T-helper 1 cell treated with Interleukin-12 subunit alpha and Interleukin-12 subunit beta and Interleukin-4 antibody, amounts not matched to agents 30 μg/mL and 1 μg/mL, for 36 hours (primary cell): ENCODE measurements at regions not wholly inside any gene's neighbourhood (a gene's known extent, or its start where the extent isn't known, plus 50 kb on each side); places are given as distances from the start of the nearest gene placed in this dataset.

Source experiments
- H3K27ac Mint-ChIP-seq: one replicate; pipeline ENCODE4 v1.8.0; 2021; ENCODE audit warnings: mild to moderate bottlenecking, mixed read lengths
- H3K27me3 Mint-ChIP-seq: one replicate; pipeline ENCODE4 v1.8.0; 2021; ENCODE audit warnings: low read depth, mixed read lengths
- H3K36me3 Mint-ChIP-seq: one replicate; pipeline ENCODE4 v1.8.0; 2021; ENCODE audit warnings: low read depth, mixed read lengths
- H3K4me1 Mint-ChIP-seq: one replicate; pipeline ENCODE4 v1.8.0; 2021; ENCODE audit warnings: low read depth, mixed read lengths
- H3K4me3 Mint-ChIP-seq: one replicate; pipeline ENCODE4 v1.8.0; 2021; ENCODE audit warnings: mild to moderate bottlenecking, moderate library complexity, mixed read lengths
- H3K9me3 Mint-ChIP-seq: one replicate; pipeline ENCODE4 v1.8.0; 2021; ENCODE audit warnings: mixed read lengths

DNA sequence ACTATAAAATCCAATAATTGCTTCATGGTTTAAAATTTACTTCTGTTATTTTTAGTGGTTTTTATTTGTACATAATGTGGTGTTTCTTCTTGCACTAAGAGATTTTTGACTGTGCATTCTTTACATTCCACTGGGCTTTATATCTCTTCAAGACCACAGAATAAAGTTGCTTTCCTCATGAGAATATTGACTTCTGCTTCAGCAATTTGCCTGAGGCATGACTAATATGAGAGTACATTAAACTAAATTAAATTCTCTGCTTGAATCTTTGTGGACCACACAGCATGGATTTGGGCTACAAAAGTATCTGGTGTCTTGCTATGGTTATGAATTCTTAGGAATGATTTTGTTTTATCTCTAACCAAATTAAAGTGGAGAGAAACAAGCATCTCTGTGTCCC, 1463.4 kb upstream of the PCDH20 start:
- Mint-ChIP-seq H3K27ac (no peak overlapping the region), H3K27me3 (no peaks in the 10 kb centered on the region), H3K36me3 (no peaks in the 10 kb centered on the region), H3K9me3 (peaks cover 25% of the 10 kb centered on the region), H3K4me1 (no peaks in the 10 kb centered on the region), H3K4me3 (no peak overlapping the region)

GRCh38 chr13:62875118-62875640, 1459.5 kb upstream of the PCDH20 start:
- H3K9me3 Mint-ChIP-seq = peaks cover 14% of the 10 kb centered on the region
- no peaks in the 10 kb centered on the region for H3K4me1 Mint-ChIP-seq
- H3K27me3 Mint-ChIP-seq = no peaks in the 10 kb centered on the region
- H3K27ac Mint-ChIP-seq = no peak overlapping the region
- H3K36me3 Mint-ChIP-seq = no peaks in the 10 kb centered on the region
- H3K4me3 Mint-ChIP-seq = no peak overlapping the region

DNA sequence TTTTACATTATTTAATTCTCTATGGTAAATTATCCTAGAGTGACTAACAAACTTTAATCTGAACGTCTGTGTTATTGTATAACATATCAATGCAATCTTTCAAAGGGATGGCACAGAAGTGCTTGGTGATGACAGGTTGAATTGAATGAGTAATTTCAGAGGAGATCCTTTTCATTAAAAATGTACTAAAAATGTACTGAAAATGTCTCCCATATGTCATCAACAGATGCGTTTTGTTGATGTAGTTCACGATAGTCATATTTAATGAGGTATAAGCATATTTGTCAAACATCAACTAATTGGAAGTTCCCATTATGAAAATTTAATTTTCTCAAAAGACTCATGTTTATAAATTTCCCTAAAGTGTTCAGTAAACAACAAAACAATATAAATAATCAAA, 1434.7 kb upstream of the PCDH20 start:
- no peaks in the 10 kb centered on the region for H3K9me3 Mint-ChIP-seq
- no peak overlapping the region for H3K4me3 Mint-ChIP-seq
- H3K4me1 Mint-ChIP-seq = no peaks in the 10 kb centered on the region
- H3K27ac Mint-ChIP-seq = no peak overlapping the region
- no peaks in the 10 kb centered on the region for H3K27me3 Mint-ChIP-seq
- H3K36me3 Mint-ChIP-seq = no peaks in the 10 kb centered on the region

- Mint-ChIP-seq H3K4me3 (no peak overlapping the region), H3K27me3 (no peaks in the 10 kb centered on the region), H3K9me3 (no peaks in the 10 kb centered on the region), H3K27ac (no peak overlapping the region), H3K36me3 (no peaks in the 10 kb centered on the region), H3K4me1 (no peaks in the 10 kb centered on the region)
These were observed 1431.9 kb upstream of the PCDH20 start for GRCh38 chr13:62847520-62847919.

DNA sequence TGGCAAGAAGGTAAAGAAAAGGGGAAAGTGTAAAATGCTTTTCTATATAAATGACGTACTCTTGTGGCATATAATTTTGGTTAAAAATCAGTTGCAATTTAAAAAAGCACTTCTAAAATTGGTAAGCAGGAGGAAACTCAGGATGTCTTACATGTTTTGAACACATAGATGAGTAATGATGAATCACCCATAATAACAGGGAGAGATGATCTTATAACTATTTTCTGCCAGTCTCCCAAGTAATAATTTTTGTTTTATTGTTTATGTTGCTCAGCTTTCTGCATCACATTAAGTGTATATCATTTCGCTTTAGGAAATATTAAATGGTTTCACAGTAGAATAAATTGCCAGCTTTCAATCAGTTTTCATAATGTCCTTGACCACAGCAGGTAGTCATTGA, 1430.7 kb upstream of the PCDH20 start:
- Mint-ChIP-seq H3K27me3 (no peaks in the 10 kb centered on the region), H3K4me3 (no peak overlapping the region), H3K9me3 (no peaks in the 10 kb centered on the region), H3K27ac (no peak overlapping the region), H3K4me1 (no peaks in the 10 kb centered on the region), H3K36me3 (no peaks in the 10 kb centered on the region)

- Mint-ChIP-seq H3K4me3 (no peak overlapping the region), H3K27ac (no peak overlapping the region), H3K9me3 (no peaks in the 10 kb centered on the region), H3K4me1 (no peaks in the 10 kb centered on the region), H3K36me3 (no peaks in the 10 kb centered on the region), H3K27me3 (no peaks in the 10 kb centered on the region)
These were observed 1423.7 kb upstream of the PCDH20 start for GRCh38 chr13:62839338-62839737.

DNA sequence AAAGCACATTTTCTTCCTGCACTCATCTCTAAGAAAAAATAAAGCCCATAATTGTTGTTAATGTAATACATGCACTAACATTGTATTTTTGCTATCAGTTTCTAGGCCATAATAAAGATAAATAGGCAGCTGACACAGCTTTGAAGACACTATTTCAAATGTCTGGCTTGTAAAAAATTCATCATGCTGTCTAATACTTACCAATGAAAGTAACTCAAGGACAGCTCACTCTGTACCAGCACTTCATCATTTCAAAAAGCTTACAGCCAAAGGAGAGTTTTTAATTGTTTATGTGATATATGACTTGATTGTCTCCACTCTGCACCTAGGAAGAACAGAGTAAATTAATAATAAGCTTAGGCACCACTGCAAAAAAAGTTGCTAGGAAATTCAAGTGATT, 1423.3 kb upstream of the PCDH20 start:
- no peaks in the 10 kb centered on the region for H3K27me3 Mint-ChIP-seq
- H3K27ac Mint-ChIP-seq = no peak overlapping the region
- H3K9me3 Mint-ChIP-seq = no peaks in the 10 kb centered on the region
- H3K4me1 Mint-ChIP-seq = no peaks in the 10 kb centered on the region
- H3K4me3 Mint-ChIP-seq = no peak overlapping the region
- no peaks in the 10 kb centered on the region for H3K36me3 Mint-ChIP-seq

DNA sequence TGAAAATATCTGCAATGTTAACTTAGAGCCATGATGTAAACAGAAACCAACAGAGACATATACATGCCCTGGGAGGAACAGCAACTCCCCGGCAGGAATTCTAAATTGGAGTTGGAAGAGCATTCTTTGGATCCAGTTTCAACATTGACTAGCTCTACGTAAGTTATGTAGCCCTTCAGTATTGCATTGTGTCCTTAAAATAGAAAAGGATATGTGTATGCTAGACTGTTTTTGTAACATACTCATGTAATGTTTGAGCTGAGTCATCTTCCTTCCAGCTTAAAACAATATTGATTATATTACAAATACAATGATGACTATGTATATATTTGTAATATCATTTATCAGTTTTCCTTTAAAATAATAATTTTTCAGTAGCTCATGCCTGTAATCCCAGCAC, 1422.2 kb upstream of the PCDH20 start:
- Mint-ChIP-seq H3K4me1 (no peaks in the 10 kb centered on the region), H3K9me3 (no peaks in the 10 kb centered on the region), H3K27ac (no peak overlapping the region), H3K27me3 (no peaks in the 10 kb centered on the region), H3K36me3 (no peaks in the 10 kb centered on the region), H3K4me3 (no peak overlapping the region)

DNA sequence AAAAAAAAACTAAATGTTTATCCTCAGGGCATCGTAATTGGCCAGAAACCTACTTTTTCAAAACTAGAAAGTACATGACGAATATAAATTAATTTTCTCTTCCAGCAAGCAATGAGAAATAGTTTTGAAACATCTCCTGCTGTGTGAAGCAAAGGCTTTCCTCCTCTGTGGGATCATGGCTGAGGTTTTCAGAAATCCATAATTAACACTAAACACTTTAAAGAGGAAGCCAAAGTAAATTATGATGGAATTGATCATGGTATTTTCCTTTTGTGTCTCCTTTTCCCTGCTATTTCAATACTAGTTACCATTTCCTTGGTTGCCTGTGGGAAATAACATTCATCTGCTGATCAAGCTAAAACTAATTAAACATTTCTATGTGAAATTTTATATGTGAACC, 1413.8 kb upstream of the PCDH20 start:
- Mint-ChIP-seq H3K36me3 (no peaks in the 10 kb centered on the region), H3K9me3 (no peaks in the 10 kb centered on the region), H3K27ac (no peak overlapping the region), H3K4me3 (no peak overlapping the region), H3K27me3 (no peaks in the 10 kb centered on the region), H3K4me1 (no peaks in the 10 kb centered on the region)

- no peaks in the 10 kb centered on the region for H3K36me3 Mint-ChIP-seq
- H3K27me3 Mint-ChIP-seq = no peaks in the 10 kb centered on the region
- H3K9me3 Mint-ChIP-seq = peaks cover 5% of the 10 kb centered on the region
These were observed 1384.3 kb upstream of the PCDH20 start for GRCh38 chr13:62799931-62800436.

DNA sequence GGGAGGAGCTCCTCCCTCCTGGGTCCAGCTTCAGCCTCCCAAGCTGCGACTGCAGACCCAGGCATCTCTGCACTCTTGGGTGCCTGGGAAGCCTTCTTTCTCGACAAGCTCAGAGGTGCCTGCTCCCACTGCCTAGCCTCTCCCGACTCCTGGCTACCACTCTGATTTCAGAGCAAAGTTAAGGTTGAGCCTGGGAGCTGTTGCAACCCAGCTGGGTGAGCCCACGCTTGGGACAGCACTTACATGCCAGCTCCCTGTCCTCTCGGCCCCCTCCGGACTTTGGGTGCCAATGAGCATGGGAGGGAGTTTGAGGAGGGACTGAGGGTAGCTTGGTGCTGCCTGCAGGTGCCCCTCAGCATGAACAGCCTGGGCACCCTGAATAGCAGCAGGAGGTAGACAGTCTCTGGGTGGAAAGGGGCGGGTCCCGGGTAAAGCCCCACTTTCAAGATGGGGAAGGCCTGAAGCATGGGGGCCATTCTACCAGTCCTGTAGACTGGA, 1383.4 kb upstream of the PCDH20 start:
- Mint-ChIP-seq H3K9me3 (peaks cover 5% of the 10 kb centered on the region), H3K4me1 (no peaks in the 10 kb centered on the region), H3K4me3 (no peak overlapping the region), H3K36me3 (no peaks in the 10 kb centered on the region), H3K27ac (no peak overlapping the region), H3K27me3 (no peaks in the 10 kb centered on the region)

More at GRCh38 chr13:62799931-62800436, 1384.3 kb upstream of the PCDH20 start:
- Mint-ChIP-seq H3K27ac (no peak overlapping the region), H3K4me1 (no peaks in the 10 kb centered on the region), H3K4me3 (no peak overlapping the region)

DNA sequence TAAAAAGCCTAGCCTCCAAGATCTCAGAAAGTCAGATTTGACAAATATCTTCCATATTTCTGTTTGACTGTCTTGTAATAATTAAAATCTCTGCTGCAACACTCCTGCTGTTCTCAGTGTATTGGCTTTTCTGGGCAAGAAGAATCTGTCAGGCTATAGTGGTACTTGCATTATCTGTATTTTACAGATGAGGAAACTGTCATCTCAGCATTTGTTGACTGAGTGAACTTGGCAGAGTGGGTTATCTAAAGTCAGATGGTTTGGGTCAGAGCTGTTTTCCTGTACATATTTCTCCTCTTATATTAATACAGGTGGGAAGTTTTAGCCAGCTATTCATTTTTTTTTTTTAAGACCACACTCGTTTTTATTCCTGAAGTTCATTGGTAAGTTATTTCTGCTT, 1378.2 kb upstream of the PCDH20 start:
- H3K27me3 Mint-ChIP-seq = no peaks in the 10 kb centered on the region

GRCh38 chr13:62781866-62782265, 1366.2 kb upstream of the PCDH20 start:
- H3K9me3 Mint-ChIP-seq = peaks cover 5% of the 10 kb centered on the region
- no peak overlapping the region for H3K27ac Mint-ChIP-seq

More for the DNA sequence above, 1378.2 kb upstream of the PCDH20 start:
- no peaks in the 10 kb centered on the region for H3K4me1 Mint-ChIP-seq
- H3K9me3 Mint-ChIP-seq = peaks cover 5% of the 10 kb centered on the region
- H3K4me3 Mint-ChIP-seq = no peak overlapping the region
- H3K27ac Mint-ChIP-seq = no peak overlapping the region
- no peaks in the 10 kb centered on the region for H3K36me3 Mint-ChIP-seq

GRCh38 chr13:62779161-62779560, 1363.5 kb upstream of the PCDH20 start:
- Mint-ChIP-seq H3K36me3 (no peaks in the 10 kb centered on the region), H3K27ac (no peak overlapping the region), H3K4me1 (no peaks in the 10 kb centered on the region), H3K4me3 (no peak overlapping the region), H3K27me3 (no peaks in the 10 kb centered on the region), H3K9me3 (peaks cover 5% of the 10 kb centered on the region)

More at GRCh38 chr13:62781866-62782265, 1366.2 kb upstream of the PCDH20 start:
- no peak overlapping the region for H3K4me3 Mint-ChIP-seq
- H3K27me3 Mint-ChIP-seq = no peaks in the 10 kb centered on the region
- no peaks in the 10 kb centered on the region for H3K4me1 Mint-ChIP-seq
- H3K36me3 Mint-ChIP-seq = no peaks in the 10 kb centered on the region

DNA sequence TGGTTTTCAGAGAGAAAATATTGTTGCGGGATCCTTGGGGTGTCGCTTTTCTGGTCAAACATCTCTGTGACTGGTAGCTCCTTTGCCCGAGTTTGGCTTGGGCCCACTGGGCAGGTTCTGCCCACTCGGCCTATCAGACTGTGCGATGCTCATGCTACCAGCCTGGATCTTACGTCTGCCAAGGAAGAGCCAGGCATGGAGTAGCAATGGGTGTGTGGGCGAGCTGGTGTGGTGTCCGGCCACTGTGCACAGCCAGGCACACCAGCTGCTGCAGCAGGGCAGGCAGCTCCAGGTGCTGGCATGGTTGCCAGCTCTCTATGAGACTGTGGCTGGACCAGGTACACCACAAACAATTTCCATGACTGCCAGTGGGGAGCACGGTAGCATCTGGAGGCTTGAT, 1351.8 kb upstream of the PCDH20 start:
- no peak overlapping the region for H3K27ac Mint-ChIP-seq
- H3K4me1 Mint-ChIP-seq = no peaks in the 10 kb centered on the region
- H3K27me3 Mint-ChIP-seq = no peaks in the 10 kb centered on the region
- no peaks in the 10 kb centered on the region for H3K9me3 Mint-ChIP-seq
- H3K36me3 Mint-ChIP-seq = no peaks in the 10 kb centered on the region
- no peak overlapping the region for H3K4me3 Mint-ChIP-seq

DNA sequence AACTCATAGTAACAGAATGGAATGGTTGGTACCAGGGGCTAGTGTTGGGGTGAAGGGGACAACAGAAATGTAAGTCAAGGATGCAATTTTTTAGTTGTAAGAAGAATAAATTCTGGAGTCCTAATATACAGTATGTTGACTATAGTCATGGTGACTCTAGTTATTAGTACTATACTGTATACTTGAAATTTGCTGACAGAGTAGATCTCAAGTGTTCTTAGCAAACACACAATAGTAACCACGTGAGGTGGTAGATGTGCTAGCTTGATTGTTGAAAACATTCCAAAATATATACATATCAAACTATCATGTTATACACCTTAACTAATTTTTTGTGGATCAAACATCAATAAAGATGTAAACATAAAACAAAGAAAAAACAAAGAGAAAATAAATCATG, 1345.1 kb upstream of the PCDH20 start:
- Mint-ChIP-seq H3K27ac (no peak overlapping the region), H3K27me3 (no peaks in the 10 kb centered on the region), H3K4me1 (no peaks in the 10 kb centered on the region), H3K4me3 (no peak overlapping the region), H3K36me3 (no peaks in the 10 kb centered on the region), H3K9me3 (no peaks in the 10 kb centered on the region)
